SK-N-SH (cell line): ENCODE measurements at regions not wholly inside any gene's neighbourhood (a gene's known extent, or its start where the extent isn't known, plus 50 kb on each side); places are given as distances from the start of the nearest gene placed in this dataset.

Source experiments
- CTCF ChIA-PET: fragments of 300-600, 350-600 bp; formaldehyde crosslinking; extraction: SDS; loops from one replicate; lab custom pipeline; 2021; lab: Yijun Ruan, JAX
- POLR2A ChIA-PET: fragments of 350-600 bp; sonication (Branson Sonifier 250); formaldehyde crosslinking; extraction: SDS; loops from one replicate; lab custom pipeline; 2020; ENCODE audit warnings: antibody characterized with exemption, inconsistent platforms; lab: Yijun Ruan, JAX
- DNase-seq: peaks from one replicate; pipeline ENCODE4 v3.0.0; 2012
- H2AFZ ChIP-seq: fragments of 200-600 bp; sonication (generic); 2 replicates; pipeline ENCODE4 v1.8.1; 2016; ENCODE audit warnings: antibody characterized with exemption, mild to moderate bottlenecking, low read depth
- H3F3A ChIP-seq: fragments of 200-600 bp; sonication (generic); replicated peaks from 2 replicates; pipeline ENCODE3; 2016; ENCODE audit warnings: antibody characterized with exemption, mild to moderate bottlenecking; ENCODE audit not compliant: insufficient read depth
- H3K27ac ChIP-seq, 2 experiments: fragments of 200-500 bp in 1 of 2; fragments of 200-600 bp in 1 of 2; sonication (Bioruptor generic) in 1 of 2; sonication (generic), shearing (Covaris generic) in 1 of 2; 2 replicates each; pipeline versions ENCODE4 v1.5.1 to v1.6.1; 2014 to 2016; ENCODE audit warnings: low read depth in 2 of 2, inconsistent platforms in 1 of 2, low read length in 1 of 2, mild to moderate bottlenecking in 1 of 2, mixed read lengths in 1 of 2
- H3K27me3 ChIP-seq: fragments of 200-600 bp; sonication (generic), shearing (Covaris generic); 2 replicates; pipeline ENCODE4 v1.6.1; 2016; ENCODE audit warnings: mixed run types; ENCODE audit not compliant: insufficient read depth
- H3K36me3 ChIP-seq, 2 experiments: fragments of 200-500 bp in 1 of 2; fragments of 200-600 bp in 1 of 2; sonication (Bioruptor generic) in 1 of 2; sonication (generic) in 1 of 2; replicated peaks in 1 of 2; 2 replicates each; pipeline versions ENCODE3 to v1.5.1; 2014 to 2016; ENCODE audit warnings: low read length in 1 of 2, mild to moderate bottlenecking in 1 of 2; ENCODE audit not compliant: insufficient read depth in 2 of 2, control insufficient read depth in 1 of 2
- H3K4me1 ChIP-seq, 2 experiments: fragments of 200-500 bp in 1 of 2; fragments of 200-600 bp in 1 of 2; sonication (Bioruptor generic) in 1 of 2; sonication (generic), shearing (Covaris generic) in 1 of 2; 2 replicates each; pipeline versions ENCODE4 v1.5.1 to v1.6.1; 2014 to 2016; ENCODE audit warnings: low read depth in 1 of 2, low read length in 1 of 2, mixed run types in 1 of 2; ENCODE audit not compliant: insufficient read depth in 2 of 2, control insufficient read depth in 1 of 2
- H3K4me2 ChIP-seq: fragments of 200-600 bp; sonication (generic), shearing (Covaris generic); 2 replicates; pipeline ENCODE4 v1.6.1; 2017; ENCODE audit warnings: mixed run types
- H3K4me3 ChIP-seq, 2 experiments: fragments of 200-500 bp in 1 of 2; fragments of 200-600 bp in 1 of 2; sonication (Bioruptor generic) in 1 of 2; sonication (generic), shearing (Covaris generic) in 1 of 2; 2 replicates each; pipeline versions ENCODE4 v1.5.1 to v1.8.1; 2014 to 2016; ENCODE audit warnings: low read depth in 2 of 2, inconsistent platforms in 1 of 2, low read length in 1 of 2, mild to moderate bottlenecking in 1 of 2, mixed read lengths in 1 of 2, moderate library complexity in 1 of 2
- H3K79me2 ChIP-seq: fragments of 200-600 bp; sonication (generic); 2 replicates; pipeline ENCODE4 v1.8.1; 2017; ENCODE audit warnings: mild to moderate bottlenecking; ENCODE audit not compliant: insufficient read depth
- H3K9ac ChIP-seq: fragments of 200-600 bp; sonication (generic); 2 replicates; pipeline ENCODE4 v1.6.1; 2017; ENCODE audit warnings: mixed run types
- H3K9me2 ChIP-seq: fragments of 200-600 bp; sonication (generic); 2 replicates; pipeline ENCODE4 v1.6.1; 2017; ENCODE audit warnings: mixed run types
- H3K9me3 ChIP-seq: fragments of 200-600 bp; sonication (generic); 2 replicates; pipeline ENCODE4 v1.6.1; 2017; ENCODE audit warnings: mixed run types, mild to moderate bottlenecking, moderate library complexity
- H4K20me1 ChIP-seq: fragments of 200-600 bp; sonication (generic); 2 replicates; pipeline ENCODE4 v1.6.1; 2017; ENCODE audit warnings: mild to moderate bottlenecking, mixed run types; ENCODE audit not compliant: insufficient read depth
- EP300 ChIP-seq, 2 experiments: IDR thresholded peaks; 2 replicates each; pipeline versions ENCODE4 v1.4.0 to v1.6.1; 2012; ENCODE audit warnings: borderline replicate concordance in 1 of 2, low read depth in 1 of 2, low read length in 1 of 2
- EZH2phosphoT487 ChIP-seq: fragments of 200-600 bp; sonication (generic); IDR thresholded peaks from 2 replicates; pipeline ENCODE4 v1.6.1; 2017; ENCODE audit warnings: low read depth, mixed run types, mild to moderate bottlenecking, antibody characterized with exemption, moderate library complexity, borderline replicate concordance
- FOSL2 ChIP-seq: IDR thresholded peaks from 2 replicates; pipeline ENCODE4 v1.4.0; 2012; ENCODE audit warnings: low read depth, mild to moderate bottlenecking, moderate library complexity, borderline replicate concordance
- JUND ChIP-seq: IDR thresholded peaks from 2 replicates; pipeline ENCODE4 v1.4.0; 2012
- MEF2A ChIP-seq: IDR thresholded peaks from 2 replicates; pipeline ENCODE4 v1.4.0; 2012; ENCODE audit warnings: low read depth, borderline replicate concordance
- TAF1 ChIP-seq: IDR thresholded peaks from 2 replicates; pipeline ENCODE4 v1.6.1; 2012; ENCODE audit warnings: low read depth, mild to moderate bottlenecking, low read length, moderate library complexity, borderline replicate concordance
- TCF12 ChIP-seq: IDR thresholded peaks from 2 replicates; pipeline ENCODE4 v1.4.0; 2012
- WGBS: methylation state at CpG from one replicate; pipeline ENCODE4 v1.1.6; 2017; ENCODE audit warnings: low lambda C conversion rate; 5-methylcytosine and 5-hydroxymethylcytosine counted together
- TF ChIP-seq, protein P1 (sequence below): fragments of 150-350 bp; IDR thresholded peaks from 2 replicates; pipeline ENCODE4 v1.6.1; 2017; ENCODE audit warnings: antibody characterized with exemption, low read length, low read depth, borderline replicate concordance

GRCh38 chr2:143949121-143949848 lies 570.6 kb downstream of the ZEB2 start:
- 69% methylated on average over 3 of the region's 3 CpGs for WGBS
- Histone ChIP-seq H3K4me1 (peaks cover 4 to 35% of the 10 kb centered on the region in 2 experiments; a peak in 2 of 4 replicates), H4K20me1 (no peaks in the 10 kb centered on the region), H3K36me3 (no peaks in the 10 kb centered on the region), H3K27ac (peak overlapping the region; percentile 34 to 47; a peak in 3 of 4 replicates), H3K4me3 (no peak overlapping the region), H3K4me2 (peak overlapping the region; percentile 40; the same call in 1 of the 2 replicates), H3F3A (peaks cover 2% of the 10 kb centered on the region), H3K27me3 (no peaks in the 10 kb centered on the region), H3K9me3 (no peaks in the 10 kb centered on the region), H2AFZ (no peak overlapping the region; the same call in 1 of the 2 replicates), H3K9me2 (no peaks in the 10 kb centered on the region), H3K9ac (no peak overlapping the region), H3K79me2 (no peaks in the 10 kb centered on the region)
- TF ChIP-seq EP300 (IDR thresholded peaks at IDR 0.05; ENCODE audit: borderline replicate concordance in 1 of 2, low read depth in 1 of 2, low read length in 1 of 2), result no peak
- TF ChIP-seq TAF1, result no peak
- peak; percentile 56; the same call in 1 of the 2 replicates for TF ChIP-seq MEF2A
- peak; percentile 7; the same call in 1 of the 2 replicates for TF ChIP-seq JUND
- TF ChIP-seq FOSL2, result 0 out of 2 replicates have a peak, but pooled peaks have one; percentile 3
- peak; percentile 10; the same call in 1 of the 2 replicates for TF ChIP-seq TCF12
- POLR2A ChIA-PET, result no interaction called here
- CTCF ChIA-PET, result interaction anchor here (1.2 to 1.6 kb wide), 2 partner anchors 10 to 55 kb away, joined by 3 to 5 read pairs; no protein-coding TSS in a partner anchor
- DNase-seq, result no peak

- Histone ChIP-seq H3K4me3 (no peak overlapping the region), H3F3A (no peaks in the 10 kb centered on the region), H3K4me1 (peaks cover 0 to 32% of the 10 kb centered on the region in 2 experiments; a peak in 2 of 4 replicates), H3K27me3 (no peaks in the 10 kb centered on the region), H3K9me2 (no peaks in the 10 kb centered on the region), H2AFZ (no peak overlapping the region), H3K79me2 (no peaks in the 10 kb centered on the region), H3K27ac (0 out of 4 replicates have a peak overlapping the region, but pooled peaks of 1 of the 2 experiments have one; percentile 34), H3K9ac (no peak overlapping the region), H4K20me1 (no peaks in the 10 kb centered on the region), H3K36me3 (no peaks in the 10 kb centered on the region), H3K9me3 (no peaks in the 10 kb centered on the region), H3K4me2 (no peak overlapping the region)
- CTCF ChIA-PET, result interaction anchor here (0.8 to 1.0 kb wide), 2 partner anchors 11 to 53 kb away, joined by 3 to 4 read pairs; no protein-coding TSS in a partner anchor
- POLR2A ChIA-PET, result no interaction called here
- no peak for TF ChIP-seq EZH2phosphoT487
- no peak for DNase-seq
- WGBS, result 90% methylated on average over 2 of the region's 2 CpGs
Measured at GRCh38 chr2:143948710-143949109, 571.2 kb downstream of the ZEB2 start.

DNA sequence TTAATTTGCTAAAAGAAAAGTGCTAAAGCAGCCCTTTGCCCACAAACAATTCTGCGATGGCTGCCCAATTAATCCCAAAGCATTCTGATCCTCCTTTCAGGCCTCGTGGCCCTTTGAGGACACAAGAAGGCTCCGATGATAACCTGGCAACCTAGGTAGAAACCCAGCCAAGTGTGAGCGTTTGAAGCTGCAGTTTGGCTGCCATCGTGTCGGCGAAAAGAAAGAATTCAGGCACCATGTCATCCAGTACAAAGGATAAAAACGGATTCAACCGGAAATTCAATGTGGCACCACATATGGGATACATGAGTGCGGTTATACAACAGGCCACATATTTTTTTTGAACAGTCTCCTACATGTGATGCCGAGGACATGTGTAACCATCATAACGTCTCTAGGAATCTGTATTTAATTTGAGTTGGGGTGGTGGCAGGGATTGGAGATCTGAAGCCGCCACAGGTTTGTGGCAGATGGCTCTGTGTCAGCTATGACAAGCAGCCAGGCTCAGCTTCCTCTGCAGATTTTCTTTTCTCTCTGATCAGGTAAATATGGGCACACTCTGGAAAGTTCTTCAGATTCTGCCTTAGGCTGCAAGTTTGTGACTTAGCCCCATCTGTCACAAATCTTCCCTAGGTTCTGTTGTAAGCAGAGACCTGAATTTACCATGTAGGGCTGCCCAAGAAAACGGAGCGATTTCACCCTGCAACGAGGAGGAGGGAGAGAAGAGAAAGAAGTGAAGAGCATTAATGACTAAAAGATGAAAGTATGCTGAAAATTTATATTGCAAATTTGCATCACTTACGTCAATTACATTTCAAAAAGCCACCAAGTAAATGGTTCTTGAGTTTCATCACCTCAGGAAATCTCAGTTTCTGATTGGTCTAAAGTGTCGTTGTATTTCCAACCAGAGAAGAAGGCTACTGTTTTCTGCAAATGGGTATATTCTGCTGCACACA lies 573.2 kb downstream of the ZEB2 start:
- Histone ChIP-seq H2AFZ (no peak overlapping the region), H3K4me1 (peaks cover 0 to 26% of the 10 kb centered on the region in 2 experiments; a peak in 2 of 4 replicates), H4K20me1 (no peaks in the 10 kb centered on the region), H3K9me3 (no peaks in the 10 kb centered on the region), H3K4me2 (no peak overlapping the region), H3K9me2 (no peaks in the 10 kb centered on the region), H3K27me3 (no peaks in the 10 kb centered on the region), H3K27ac (no peak overlapping the region), H3F3A (no peaks in the 10 kb centered on the region), H3K9ac (no peak overlapping the region), H3K4me3 (no peak overlapping the region), H3K36me3 (no peaks in the 10 kb centered on the region), H3K79me2 (no peaks in the 10 kb centered on the region)
- CTCF ChIA-PET, result interaction anchor here (1.1 kb wide), 1 partner anchor 9 kb away, joined by 4 read pairs; no protein-coding TSS in a partner anchor
- DNase-seq, result no peak
- POLR2A ChIA-PET, result no interaction called here
- WGBS, result 93% methylated on average over 18 of the region's 18 CpGs
- TF ChIP-seq MEF2A, result no peak
- TF ChIP-seq, protein P1, sequence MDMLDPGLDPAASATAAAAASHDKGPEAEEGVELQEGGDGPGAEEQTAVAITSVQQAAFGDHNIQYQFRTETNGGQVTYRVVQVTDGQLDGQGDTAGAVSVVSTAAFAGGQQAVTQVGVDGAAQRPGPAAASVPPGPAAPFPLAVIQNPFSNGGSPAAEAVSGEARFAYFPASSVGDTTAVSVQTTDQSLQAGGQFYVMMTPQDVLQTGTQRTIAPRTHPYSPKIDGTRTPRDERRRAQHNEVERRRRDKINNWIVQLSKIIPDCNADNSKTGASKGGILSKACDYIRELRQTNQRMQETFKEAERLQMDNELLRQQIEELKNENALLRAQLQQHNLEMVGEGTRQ, result no peak
- no peak for TF ChIP-seq EZH2phosphoT487
- no peak for TF ChIP-seq FOSL2
